IMR-90 (cell line): ENCODE measurements at regions not wholly inside any gene's neighbourhood (a gene's known extent, or its start where the extent isn't known, plus 50 kb on each side); places are given as distances from the start of the nearest gene placed in this dataset.

Experiments
- ATAC-seq: fragments of 200-7000 bp; cut with Tn5 transposase; 2 replicates; pipeline ENCODE4 v1.9.1; 2020; ENCODE audit warnings: low read depth, mild to moderate bottlenecking, moderate library complexity
- BruUV-seq: library from RNA; stranded (reverse); fragments of 400-500 nt; replicated peaks from 2 replicates; lab custom pipeline; 2021; lab: Mats Ljungman, UMichigan
- CTCF ChIA-PET: fragments of 300-600 bp; formaldehyde crosslinking; extraction: SDS; loops from one replicate; lab custom pipeline; 2021; ENCODE audit warnings: antibody characterized with exemption; lab: Yijun Ruan, JAX
- POLR2A ChIA-PET: fragments of 300-600 bp; sonication (Branson Sonifier 250); formaldehyde crosslinking; loops from one replicate; lab custom pipeline; 2022; ENCODE audit warnings: antibody characterized with exemption; ENCODE audit not compliant: unreplicated experiment; lab: Charles Lee
- DNase-seq: peaks from one replicate; pipeline ENCODE4 v3.0.0; 2013
- H2AFZ ChIP-seq: replicated peaks from 2 replicates; pipeline ENCODE3; 2013; ENCODE audit warnings: low read length, mild to moderate bottlenecking; ENCODE audit not compliant: poor library complexity
- H2AK5ac ChIP-seq: 2 replicates; pipeline ENCODE4 v1.6.1; 2013; ENCODE audit warnings: low read depth, low read length, inconsistent platforms
- H2AK9ac ChIP-seq: replicated peaks from 2 replicates; pipeline ENCODE3; 2013; ENCODE audit warnings: mild to moderate bottlenecking, low read depth, low read length, moderate library complexity; ENCODE audit not compliant: poor library complexity
- H2BK120ac ChIP-seq: 2 replicates; pipeline ENCODE4 v1.6.1; 2013; ENCODE audit warnings: low read depth, low read length, inconsistent platforms
- H2BK15ac ChIP-seq: 3 replicates; pipeline ENCODE4 v1.6.1; 2013; ENCODE audit warnings: low read depth, low read length, inconsistent platforms
- H2BK20ac ChIP-seq: 2 replicates; pipeline ENCODE4 v1.6.1; 2013; ENCODE audit warnings: low read depth, mild to moderate bottlenecking, inconsistent platforms, low read length, moderate library complexity
- H2BK5ac ChIP-seq: 2 replicates; pipeline ENCODE4 v1.6.1; 2013; ENCODE audit warnings: mild to moderate bottlenecking, low read depth, low read length, inconsistent platforms; ENCODE audit not compliant: poor library complexity, severe bottlenecking
- H3K14ac ChIP-seq: replicated peaks from 2 replicates; pipeline ENCODE4 v1.6.1; 2013; ENCODE audit warnings: low read depth, low read length, inconsistent platforms
- H3K18ac ChIP-seq: 2 replicates; pipeline ENCODE4 v1.6.1; 2013; ENCODE audit warnings: low read depth, low read length, control low read depth
- H3K23ac ChIP-seq: 2 replicates; pipeline ENCODE4 v1.6.1; 2013; ENCODE audit warnings: low read depth, low read length, inconsistent platforms
- H3K27ac ChIP-seq: 2 replicates; pipeline ENCODE4 v1.5.1; 2013; ENCODE audit warnings: mild to moderate bottlenecking, control low read depth, low read length; ENCODE audit not compliant: insufficient read depth
- H3K27me3 ChIP-seq: 2 replicates; pipeline ENCODE4 v1.6.1; 2013; ENCODE audit warnings: low read length; ENCODE audit not compliant: control insufficient read depth, insufficient read depth
- H3K36me3 ChIP-seq: 2 replicates; pipeline ENCODE4 v1.6.1; 2013; ENCODE audit warnings: low read length, mixed read lengths; ENCODE audit not compliant: control insufficient read depth, insufficient read depth
- H3K4ac ChIP-seq: 2 replicates; pipeline ENCODE4 v1.6.1; 2013; ENCODE audit warnings: low read depth, low read length, inconsistent platforms
- H3K4me1 ChIP-seq: 2 replicates; pipeline ENCODE4 v1.6.1; 2013; ENCODE audit warnings: low read length, mixed read lengths; ENCODE audit not compliant: control insufficient read depth, insufficient read depth
- H3K4me2 ChIP-seq: 2 replicates; pipeline ENCODE4 v1.6.1; 2013; ENCODE audit warnings: low read depth, mild to moderate bottlenecking, control low read depth, low read length, moderate library complexity
- H3K4me3 ChIP-seq: 2 replicates; pipeline ENCODE4 v1.5.1; 2013; ENCODE audit warnings: low read depth, mild to moderate bottlenecking, control low read depth, low read length, moderate library complexity; ENCODE audit not compliant: insufficient read depth
- H3K56ac ChIP-seq: 2 replicates; pipeline ENCODE4 v1.6.1; 2013; ENCODE audit warnings: low read length, inconsistent platforms; ENCODE audit not compliant: insufficient read depth; ENCODE audit errors: extremely low read depth
- H3K79me1 ChIP-seq, 2 experiments: 2 replicates each; pipeline ENCODE4 v1.6.1; 2013; ENCODE audit warnings: low read length in 2 of 2, inconsistent platforms in 1 of 2, low read depth in 1 of 2
- H3K9ac ChIP-seq: 2 replicates; pipeline ENCODE4 v1.6.1; 2013; ENCODE audit warnings: low read depth, low read length, control low read depth
- H3K9me1 ChIP-seq: 2 replicates; pipeline ENCODE4 v1.6.1; 2013; ENCODE audit warnings: low read length, inconsistent platforms; ENCODE audit not compliant: insufficient read depth
- H3K9me3 ChIP-seq: 2 replicates; pipeline ENCODE4 v1.6.1; 2013; ENCODE audit warnings: low read length; ENCODE audit not compliant: control insufficient read depth, insufficient read depth
- H4K20me1 ChIP-seq: 2 replicates; pipeline ENCODE4 v1.6.1; 2013; ENCODE audit warnings: low read length, inconsistent platforms; ENCODE audit not compliant: insufficient read depth
- H4K5ac ChIP-seq: 2 replicates; pipeline ENCODE4 v1.6.1; 2013; ENCODE audit warnings: mild to moderate bottlenecking, low read depth, low read length, control low read depth
- H4K8ac ChIP-seq, 2 experiments: 2 replicates each; pipeline ENCODE4 v1.6.1; 2013; ENCODE audit warnings: low read depth in 2 of 2, low read length in 2 of 2, control low read depth in 1 of 2, inconsistent platforms in 1 of 2
- H4K91ac ChIP-seq: 2 replicates; pipeline ENCODE4 v1.6.1; 2013; ENCODE audit warnings: low read depth, low read length, inconsistent platforms; ENCODE audit not compliant: insufficient read depth
- BHLHE40 ChIP-seq: fragments of 150-350 bp; IDR thresholded peaks from 2 replicates; pipeline ENCODE4 v1.6.1; 2016; ENCODE audit warnings: mild to moderate bottlenecking, low read depth, low read length
- CEBPB ChIP-seq: IDR thresholded peaks from 2 replicates; pipeline ENCODE4 v1.6.1; 2012; ENCODE audit warnings: low read depth, low read length, improper control_type of control experiment
- CHD1 ChIP-seq: IDR thresholded peaks from 2 replicates; pipeline ENCODE4 v1.6.1; 2012; ENCODE audit warnings: low read depth, low read length, improper control_type of control experiment
- FOS ChIP-seq: fragments of 150-350 bp; IDR thresholded peaks from 2 replicates; pipeline ENCODE4 v1.6.1; 2016; ENCODE audit warnings: low read depth, low read length
- MAFK ChIP-seq: IDR thresholded peaks from 2 replicates; pipeline ENCODE4 v1.6.1; 2012; ENCODE audit warnings: low read depth, low read length, improper control_type of control experiment
- MAZ ChIP-seq: IDR thresholded peaks from 2 replicates; pipeline ENCODE4 v1.6.1; 2012; ENCODE audit warnings: low read depth, mild to moderate bottlenecking, low read length, improper control_type of control experiment, moderate library complexity, borderline replicate concordance
- MXI1 ChIP-seq: IDR thresholded peaks from 2 replicates; pipeline ENCODE4 v1.6.1; 2012; ENCODE audit warnings: low read depth, mild to moderate bottlenecking, low read length, moderate library complexity, borderline replicate concordance
- NFE2L2 ChIP-seq: fragments of 150-350 bp; IDR thresholded peaks from 2 replicates; pipeline ENCODE4 v1.6.1; 2016; ENCODE audit warnings: low read depth, mild to moderate bottlenecking, low read length
- POLR2A ChIP-seq: IDR thresholded peaks from 2 replicates; pipeline ENCODE4 v1.6.1; 2012; ENCODE audit warnings: mild to moderate bottlenecking, low read depth, low read length
- RAD21 ChIP-seq: IDR thresholded peaks from 2 replicates; pipeline ENCODE4 v1.6.1; 2012; ENCODE audit warnings: low read length, improper control_type of control experiment
- RCOR1 ChIP-seq: IDR thresholded peaks from 2 replicates; pipeline ENCODE4 v1.6.1; 2012; ENCODE audit warnings: mild to moderate bottlenecking, low read length, improper control_type of control experiment; ENCODE audit not compliant: insufficient replicate concordance
- RFX5 ChIP-seq: IDR thresholded peaks from 2 replicates; pipeline ENCODE4 v1.8.0; 2012; ENCODE audit warnings: low read depth, mild to moderate bottlenecking, low read length, moderate library complexity
- SMC3 ChIP-seq: fragments of 150-350 bp; IDR thresholded peaks from 2 replicates; pipeline ENCODE4 v1.6.1; 2016; ENCODE audit warnings: low read depth, mild to moderate bottlenecking, antibody characterized with exemption, low read length, moderate library complexity
- WGBS, 2 experiments: methylation state at CpG; one replicate each; pipeline versions ENCODE4 v1.1.5 to v1.1.7; 2013; ENCODE audit warnings: missing lambda C conversion rate in 2 of 2; ENCODE audit not compliant: insufficient read length in 1 of 2; ENCODE audit errors: extremely low coverage in 2 of 2; 5-methylcytosine and 5-hydroxymethylcytosine counted together
- dilution Hi-C: fragments of 300-500 bp; cut with HindIII; formaldehyde crosslinking; loops from one replicate; pipeline ENCODE4 v1.14.3; 2018; ENCODE audit warnings: low sequenced_read_pairs; ENCODE audit not compliant: unreplicated experiment
- in situ Hi-C: fragments of 300-500 bp; cut with MboI; formaldehyde crosslinking; loops from 3 replicates; pipeline ENCODE4 v1.14.3; 2019; ENCODE audit warnings: low sequenced_read_pairs, inconsistent platforms, mixed read lengths
- intact Hi-C: fragments of 100-400 bp; cut with micrococcal nuclease; formaldehyde crosslinking; loops from 2 replicates; pipeline ENCODE4 v1.10.0; 2022
- TF ChIP-seq, protein P1 (sequence below): conservative IDR thresholded peaks from 2 replicates; pipeline ENCODE4 v1.5.1; 2012; ENCODE audit warnings: mild to moderate bottlenecking, low read depth, low read length, improper control_type of control experiment
- TF ChIP-seq, protein P2 (sequence below): fragments of 150-350 bp; IDR thresholded peaks from 2 replicates; pipeline ENCODE4 v1.6.1; 2017; ENCODE audit warnings: mild to moderate bottlenecking, antibody characterized with exemption, low read length, low read depth

DNA sequence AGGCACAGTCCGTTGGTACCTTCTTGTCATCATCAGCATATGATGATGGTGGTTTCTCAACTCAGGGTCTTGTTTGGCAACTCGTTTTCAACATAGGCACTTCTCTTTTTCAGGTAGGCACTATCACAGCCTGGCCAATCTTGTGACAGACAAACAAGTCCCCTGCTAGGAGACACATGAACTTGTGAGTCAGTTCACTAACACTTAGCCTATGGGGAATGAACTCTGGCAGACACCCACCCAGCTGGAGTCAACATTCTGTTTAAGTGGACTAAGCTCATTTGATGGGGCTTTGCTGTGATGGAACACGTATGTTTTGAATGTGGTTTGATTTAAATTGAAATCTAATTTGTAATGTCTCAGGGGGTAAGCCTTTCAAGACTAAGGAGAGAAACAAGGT lies 100.7 kb upstream of the MAMLD1 start:
- TF ChIP-seq RCOR1 (no peak), NFE2L2 (no peak), CEBPB (no peak), RFX5 (no peak), CHD1 (no peak), MAFK (no peak), MXI1 (no peak), RAD21 (no peak), FOS (no peak), POLR2A (no peak), SMC3 (no peak), MAZ (no peak), BHLHE40 (no peak)
- TF ChIP-seq, protein P1, sequence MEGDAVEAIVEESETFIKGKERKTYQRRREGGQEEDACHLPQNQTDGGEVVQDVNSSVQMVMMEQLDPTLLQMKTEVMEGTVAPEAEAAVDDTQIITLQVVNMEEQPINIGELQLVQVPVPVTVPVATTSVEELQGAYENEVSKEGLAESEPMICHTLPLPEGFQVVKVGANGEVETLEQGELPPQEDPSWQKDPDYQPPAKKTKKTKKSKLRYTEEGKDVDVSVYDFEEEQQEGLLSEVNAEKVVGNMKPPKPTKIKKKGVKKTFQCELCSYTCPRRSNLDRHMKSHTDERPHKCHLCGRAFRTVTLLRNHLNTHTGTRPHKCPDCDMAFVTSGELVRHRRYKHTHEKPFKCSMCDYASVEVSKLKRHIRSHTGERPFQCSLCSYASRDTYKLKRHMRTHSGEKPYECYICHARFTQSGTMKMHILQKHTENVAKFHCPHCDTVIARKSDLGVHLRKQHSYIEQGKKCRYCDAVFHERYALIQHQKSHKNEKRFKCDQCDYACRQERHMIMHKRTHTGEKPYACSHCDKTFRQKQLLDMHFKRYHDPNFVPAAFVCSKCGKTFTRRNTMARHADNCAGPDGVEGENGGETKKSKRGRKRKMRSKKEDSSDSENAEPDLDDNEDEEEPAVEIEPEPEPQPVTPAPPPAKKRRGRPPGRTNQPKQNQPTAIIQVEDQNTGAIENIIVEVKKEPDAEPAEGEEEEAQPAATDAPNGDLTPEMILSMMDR = no peak
- TF ChIP-seq, protein P2, sequence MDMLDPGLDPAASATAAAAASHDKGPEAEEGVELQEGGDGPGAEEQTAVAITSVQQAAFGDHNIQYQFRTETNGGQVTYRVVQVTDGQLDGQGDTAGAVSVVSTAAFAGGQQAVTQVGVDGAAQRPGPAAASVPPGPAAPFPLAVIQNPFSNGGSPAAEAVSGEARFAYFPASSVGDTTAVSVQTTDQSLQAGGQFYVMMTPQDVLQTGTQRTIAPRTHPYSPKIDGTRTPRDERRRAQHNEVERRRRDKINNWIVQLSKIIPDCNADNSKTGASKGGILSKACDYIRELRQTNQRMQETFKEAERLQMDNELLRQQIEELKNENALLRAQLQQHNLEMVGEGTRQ = no peak
- Histone ChIP-seq H4K91ac (no peak overlapping the region), H4K8ac (no peak overlapping the region), H3K79me1 (no peaks in the 10 kb centered on the region), H3K14ac (no peak overlapping the region), H2BK120ac (no peak overlapping the region), H2AK9ac (no peak overlapping the region), H3K4ac (no peak overlapping the region), H2BK5ac (no peak overlapping the region), H3K4me1 (no peaks in the 10 kb centered on the region), H3K18ac (no peak overlapping the region), H3K23ac (no peak overlapping the region), H3K9me3 (no peaks in the 10 kb centered on the region), H3K27ac (no peak overlapping the region), H3K36me3 (no peaks in the 10 kb centered on the region), H3K4me2 (no peak overlapping the region), H4K20me1 (no peaks in the 10 kb centered on the region), H4K5ac (no peak overlapping the region), H2AK5ac (no peak overlapping the region), H3K9me1 (no peaks in the 10 kb centered on the region), H2BK15ac (no peak overlapping the region), H3K4me3 (no peak overlapping the region), H3K56ac (no peak overlapping the region), H3K9ac (no peak overlapping the region), H2AFZ (no peak overlapping the region), H2BK20ac (no peak overlapping the region), H3K27me3 (peaks cover 6% of the 10 kb centered on the region)
- no TSS peak for BruUV-seq
- no CpG with 5 or more reads among the region's 3 CpGs for WGBS, 2 experiments
- in situ Hi-C loops = no loop called here
- no peak for DNase-seq
- dilution Hi-C loops = no loop called here
- CTCF ChIA-PET = no interaction called here
- POLR2A ChIA-PET = no interaction called here
- no peak for ATAC-seq
- intact Hi-C loops = no loop called here
